ENCODE measurements at regions not wholly inside any gene's neighbourhood (a gene's known extent, or its start where the extent isn't known, plus 50 kb on each side); places are given as distances from the start of the nearest gene placed in this dataset.

DNA sequence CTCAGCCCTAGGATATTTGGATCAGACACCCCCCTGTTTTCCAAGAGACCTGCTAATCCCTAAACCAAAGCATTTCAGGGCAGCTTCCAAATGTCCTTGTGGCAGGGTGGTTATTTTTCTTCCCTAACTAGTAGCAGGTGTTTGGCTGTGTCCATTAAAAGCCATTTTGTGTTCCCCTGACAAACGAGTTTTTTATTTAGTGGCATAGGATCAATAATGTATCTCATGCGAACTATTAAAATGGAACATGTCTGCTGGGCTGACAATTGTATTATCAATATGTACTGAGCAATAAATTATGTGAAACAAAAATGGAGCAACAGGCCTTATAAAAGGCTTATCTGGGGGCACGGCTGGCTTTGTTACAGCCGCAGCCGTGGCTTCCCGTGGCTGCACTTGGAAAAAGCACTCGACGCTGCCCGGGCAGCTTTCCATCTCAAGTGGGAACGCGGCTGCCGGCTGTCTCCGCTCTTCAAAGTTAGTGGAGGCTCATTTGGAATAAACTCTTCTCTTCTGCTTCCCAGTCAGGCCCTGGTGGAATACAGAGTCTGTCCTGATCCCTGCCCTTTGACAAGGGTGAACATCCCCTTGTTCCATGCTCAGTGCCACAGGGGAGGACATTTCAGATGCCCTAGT, 554.3 kb downstream of the TYW1 start:
- no peak for DNase-seq
- Histone ChIP-seq H3K4me3 (ENCODE audit: low read depth, low read length) (no peak overlapping the region), H3K27me3 (no peaks in the 10 kb centered on the region), H3K9me3 (no peaks in the 10 kb centered on the region), H3K36me3 (no peaks in the 10 kb centered on the region), H3K4me1 (peaks cover 6% of the 10 kb centered on the region)
- no peak for TF ChIP-seq CTCF (IDR thresholded peaks at IDR 0.05; ENCODE audit: low read depth, low read length)

- H3K4me3 ChIP-seq (ENCODE audit: low read depth, low read length) = no peak overlapping the region
- H3K4me1 ChIP-seq = peaks cover 4% of the 10 kb centered on the region
- no peak for DNase-seq
- no peak for TF ChIP-seq CTCF (IDR thresholded peaks at IDR 0.05; ENCODE audit: low read depth, low read length)
- no peaks in the 10 kb centered on the region for H3K27me3 ChIP-seq
- H3K36me3 ChIP-seq = no peaks in the 10 kb centered on the region
- no peaks in the 10 kb centered on the region for H3K9me3 ChIP-seq
Measured at GRCh38 chr7:67552738-67553137, 556.1 kb downstream of the TYW1 start.

DNA sequence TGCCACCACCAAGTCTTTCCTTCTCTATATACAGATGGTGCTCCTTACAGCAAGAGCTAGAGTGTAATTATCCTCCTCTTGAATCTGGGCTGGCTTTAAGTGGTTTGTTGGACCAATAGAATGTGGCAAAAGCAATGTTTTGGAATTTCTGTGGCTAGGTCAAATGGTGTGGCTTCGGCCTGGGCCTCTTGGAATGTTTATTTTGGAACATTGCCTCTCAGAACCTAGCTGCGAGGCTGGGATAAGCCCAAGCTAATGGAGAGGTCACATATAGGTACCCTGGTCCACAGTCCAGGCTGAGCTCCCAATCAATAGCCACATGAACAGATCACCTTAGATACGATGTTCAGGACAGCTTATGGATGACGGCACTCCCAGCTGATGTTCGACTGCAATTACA, 556.7 kb downstream of the TYW1 start:
- no peak for TF ChIP-seq CTCF (IDR thresholded peaks at IDR 0.05; ENCODE audit: low read depth, low read length)
- Histone ChIP-seq H3K4me3 (ENCODE audit: low read depth, low read length) (no peak overlapping the region), H3K27me3 (no peaks in the 10 kb centered on the region), H3K36me3 (no peaks in the 10 kb centered on the region), H3K9me3 (no peaks in the 10 kb centered on the region), H3K4me1 (no peaks in the 10 kb centered on the region; the same call in 1 of the 2 replicates)
- DNase-seq = no peak

GRCh38 chr7:67554986-67555385, 558.4 kb downstream of the TYW1 start:
- Histone ChIP-seq H3K36me3 (no peaks in the 10 kb centered on the region), H3K4me3 (ENCODE audit: low read depth, low read length) (no peak overlapping the region), H3K27me3 (no peaks in the 10 kb centered on the region), H3K9me3 (no peaks in the 10 kb centered on the region), H3K4me1 (no peaks in the 10 kb centered on the region; the same call in 1 of the 2 replicates)
- no peak for TF ChIP-seq CTCF (IDR thresholded peaks at IDR 0.05; ENCODE audit: low read depth, low read length)
- peak; percentile 44 for DNase-seq

GRCh38 chr7:67564959-67565358, 568.3 kb downstream of the TYW1 start:
- H3K27me3 ChIP-seq = no peaks in the 10 kb centered on the region
- no peak for TF ChIP-seq CTCF (IDR thresholded peaks at IDR 0.05; ENCODE audit: low read depth, low read length)
- DNase-seq = no peak

DNA sequence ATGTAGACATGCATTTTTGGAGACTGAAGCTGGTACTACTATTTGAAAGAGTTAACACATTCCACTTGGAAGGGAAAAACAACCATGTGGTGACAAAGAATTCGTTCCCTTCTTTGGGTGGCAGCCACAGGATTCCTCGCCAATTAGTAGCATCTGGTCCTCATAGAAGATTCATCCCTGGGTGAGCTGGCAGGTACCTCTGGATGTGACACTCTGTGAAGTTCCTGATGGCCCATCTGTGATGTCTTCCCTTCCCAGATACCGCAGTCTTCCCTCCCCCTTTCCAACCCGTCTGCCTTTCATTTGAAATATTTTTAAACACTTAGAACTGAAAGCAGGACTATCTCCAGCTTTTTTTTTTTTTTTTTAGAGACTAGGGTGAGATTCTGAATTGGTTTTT, 569.5 kb downstream of the TYW1 start:
- no peak for TF ChIP-seq CTCF (IDR thresholded peaks at IDR 0.05; ENCODE audit: low read depth, low read length)
- DNase-seq = no peak
- no peaks in the 10 kb centered on the region for H3K4me1 ChIP-seq
- no peaks in the 10 kb centered on the region for H3K36me3 ChIP-seq
- no peaks in the 10 kb centered on the region for H3K27me3 ChIP-seq
- no peaks in the 10 kb centered on the region for H3K9me3 ChIP-seq
- no peak overlapping the region for H3K4me3 ChIP-seq (ENCODE audit: low read depth, low read length)

More at GRCh38 chr7:67564959-67565358, 568.3 kb downstream of the TYW1 start:
- H3K4me1 ChIP-seq = no peaks in the 10 kb centered on the region
- no peak overlapping the region for H3K4me3 ChIP-seq (ENCODE audit: low read depth, low read length)
- no peaks in the 10 kb centered on the region for H3K36me3 ChIP-seq
- H3K9me3 ChIP-seq = no peaks in the 10 kb centered on the region
